MM.1S (cell line): ENCODE measurements at regions not wholly inside any gene's neighbourhood (a gene's known extent, or its start where the extent isn't known, plus 50 kb on each side); places are given as distances from the start of the nearest gene placed in this dataset.

Experiments used
- DNase-seq: peaks from one replicate; pipeline ENCODE4 v3.0.0-alpha.2; 2015
- H2AFZ ChIP-seq: fragments of 300-600 bp; sonication (generic); 2 replicates; pipeline ENCODE4 v1.6.0; 2016; ENCODE audit warnings: antibody characterized with exemption, low read length
- H3F3A ChIP-seq: fragments of 300-600 bp; sonication (generic); 2 replicates; pipeline ENCODE4 v1.6.1; 2016; ENCODE audit warnings: mild to moderate bottlenecking, antibody characterized with exemption, low read length, moderate library complexity, mixed read lengths; ENCODE audit not compliant: insufficient read depth
- H3K27ac ChIP-seq: fragments of 300-600 bp; sonication (generic); 2 replicates; pipeline ENCODE4 v1.5.1; 2016; ENCODE audit warnings: mild to moderate bottlenecking, low read length
- H3K27me3 ChIP-seq: fragments of 300-600 bp; sonication (generic); replicated peaks from 2 replicates; pipeline ENCODE4 v1.6.0; 2016; ENCODE audit warnings: low read length; ENCODE audit not compliant: insufficient read depth
- H3K36me3 ChIP-seq: fragments of 300-600 bp; sonication (generic); replicated peaks from 2 replicates; pipeline ENCODE4 v1.6.1; 2016; ENCODE audit warnings: mild to moderate bottlenecking, low read length, mixed read lengths; ENCODE audit not compliant: insufficient read depth
- H3K4me1 ChIP-seq: fragments of 300-600 bp; sonication (generic); 2 replicates; pipeline ENCODE4 v1.6.1; 2016; ENCODE audit warnings: low read length, mixed read lengths
- H3K4me2 ChIP-seq: fragments of 300-600 bp; sonication (generic); 2 replicates; pipeline ENCODE4 v1.6.0; 2016; ENCODE audit warnings: low read depth, low read length
- H3K4me3 ChIP-seq: fragments of 300-600 bp; sonication (generic); 2 replicates; pipeline ENCODE4 v1.5.1; 2016; ENCODE audit warnings: low read length, mixed read lengths
- H3K79me2 ChIP-seq: fragments of 300-600 bp; sonication (generic); 2 replicates; pipeline ENCODE4 v1.6.1; 2016; ENCODE audit warnings: mixed run types, low read length, mixed read lengths
- H3K9ac ChIP-seq: fragments of 300-600 bp; sonication (generic); 2 replicates; pipeline ENCODE4 v1.6.1; 2016; ENCODE audit warnings: low read length, mixed read lengths
- H3K9me2 ChIP-seq: fragments of 300-600 bp; sonication (generic); replicated peaks from 2 replicates; pipeline ENCODE4 v1.6.1; 2016; ENCODE audit warnings: mild to moderate bottlenecking, low read length, mixed read lengths; ENCODE audit not compliant: insufficient read depth
- H3K9me3 ChIP-seq: fragments of 300-600 bp; sonication (generic); replicated peaks from 2 replicates; pipeline ENCODE4 v1.6.1; 2016; ENCODE audit warnings: mild to moderate bottlenecking, low read length, mixed read lengths; ENCODE audit not compliant: insufficient read depth
- H4K20me1 ChIP-seq: fragments of 300-600 bp; sonication (generic); 2 replicates; pipeline ENCODE4 v1.6.1; 2016; ENCODE audit warnings: mild to moderate bottlenecking, low read length, moderate library complexity, mixed read lengths; ENCODE audit not compliant: insufficient read depth
- CTCF ChIP-seq: fragments of 300-600 bp; sonication (generic); IDR thresholded peaks from 2 replicates; pipeline ENCODE4 v1.5.1; 2016; ENCODE audit warnings: antibody characterized with exemption, low read length, mixed read lengths
- EZH2 ChIP-seq: fragments of 300-600 bp; sonication (generic); optimal IDR thresholded peaks from 2 replicates; pipeline ENCODE3; 2017; ENCODE audit warnings: low read depth, mild to moderate bottlenecking, antibody characterized with exemption, low read length, mixed read lengths
- EZH2phosphoT487 ChIP-seq: fragments of 300-600 bp; sonication (generic); IDR thresholded peaks from 2 replicates; pipeline ENCODE4 v1.6.1; 2018; ENCODE audit warnings: antibody characterized with exemption, low read length

GRCh38 chrX:2640436-2641150, 50.5 kb upstream of the CD99 start:
- Histone ChIP-seq H3K9me2 (no peaks in the 10 kb centered on the region), H3K4me1 (no peaks in the 10 kb centered on the region), H3K9ac (no peak overlapping the region), H3K27ac (no peak overlapping the region), H3K9me3 (no peaks in the 10 kb centered on the region), H3K27me3 (no peaks in the 10 kb centered on the region), H2AFZ (no peak overlapping the region), H3K4me2 (no peak overlapping the region), H4K20me1 (no peaks in the 10 kb centered on the region), H3K4me3 (no peak overlapping the region), H3F3A (no peaks in the 10 kb centered on the region), H3K36me3 (no peaks in the 10 kb centered on the region), H3K79me2 (no peaks in the 10 kb centered on the region)
- no peak for TF ChIP-seq EZH2phosphoT487
- no peak for TF ChIP-seq CTCF
- TF ChIP-seq EZH2, result no peak
- no peak for DNase-seq

GRCh38 chrX:2638279-2638678, 52.8 kb upstream of the CD99 start:
- Histone ChIP-seq H3K4me2 (no peak overlapping the region), H3K9me3 (no peaks in the 10 kb centered on the region), H2AFZ (no peak overlapping the region), H3K4me3 (no peak overlapping the region), H3F3A (no peaks in the 10 kb centered on the region), H3K9me2 (no peaks in the 10 kb centered on the region), H3K4me1 (no peaks in the 10 kb centered on the region), H3K27ac (no peak overlapping the region), H3K79me2 (no peaks in the 10 kb centered on the region), H3K9ac (no peak overlapping the region), H3K36me3 (no peaks in the 10 kb centered on the region), H4K20me1 (no peaks in the 10 kb centered on the region), H3K27me3 (no peaks in the 10 kb centered on the region)
- no peak for TF ChIP-seq EZH2
- no peak for TF ChIP-seq CTCF
- TF ChIP-seq EZH2phosphoT487, result no peak
- DNase-seq, result no peak

GRCh38 chrX:2635342-2635741, 55.8 kb upstream of the CD99 start:
- Histone ChIP-seq H3K79me2 (no peaks in the 10 kb centered on the region), H3K9ac (no peak overlapping the region), H3F3A (no peaks in the 10 kb centered on the region), H3K9me3 (no peaks in the 10 kb centered on the region), H3K4me2 (no peak overlapping the region), H3K9me2 (no peaks in the 10 kb centered on the region), H3K27me3 (no peaks in the 10 kb centered on the region), H2AFZ (no peak overlapping the region), H3K36me3 (no peaks in the 10 kb centered on the region), H4K20me1 (no peaks in the 10 kb centered on the region), H3K4me1 (no peaks in the 10 kb centered on the region), H3K4me3 (no peak overlapping the region), H3K27ac (no peak overlapping the region)
- TF ChIP-seq EZH2 (no peak), CTCF (no peak), EZH2phosphoT487 (no peak)
- no peak for DNase-seq
